ENCODE measurements at regions not wholly inside any gene's neighbourhood (a gene's known extent, or its start where the extent isn't known, plus 50 kb on each side); places are given as distances from the start of the nearest gene placed in this dataset.

- DNase-seq (ENCODE audit: low read depth): no peak
- no peak for TF ChIP-seq CTCF (IDR thresholded peaks at IDR 0.05; ENCODE audit: insufficient read depth, low read length)
- no peak overlapping the region for H3K4me3 ChIP-seq (ENCODE audit: low read depth, low read length)
Measured at GRCh38 chr1:88541596-88541995, 142.5 kb upstream of the PKN2 start.

- H3K4me3 ChIP-seq (ENCODE audit: low read depth, low read length): no peak overlapping the region
- TF ChIP-seq CTCF (IDR thresholded peaks at IDR 0.05; ENCODE audit: insufficient read depth, low read length): no peak
- DNase-seq (ENCODE audit: low read depth): no peak
Measured at GRCh38 chr1:88544195-88544594, 139.9 kb upstream of the PKN2 start.

- H3K4me3 ChIP-seq (ENCODE audit: low read depth, low read length): no peak overlapping the region
- peak; percentile 13 for TF ChIP-seq CTCF (IDR thresholded peaks at IDR 0.05; ENCODE audit: insufficient read depth, low read length)
- peak; percentile 13 for DNase-seq (ENCODE audit: low read depth)
Measured at GRCh38 chr1:88549536-88549935, 134.5 kb upstream of the PKN2 start.

GRCh38 chr1:88552226-88552625 is 131.8 kb upstream of the PKN2 start:
- TF ChIP-seq CTCF (IDR thresholded peaks at IDR 0.05; ENCODE audit: insufficient read depth, low read length): no peak
- DNase-seq (ENCODE audit: low read depth): no peak
- no peak overlapping the region for H3K4me3 ChIP-seq (ENCODE audit: low read depth, low read length)

DNA sequence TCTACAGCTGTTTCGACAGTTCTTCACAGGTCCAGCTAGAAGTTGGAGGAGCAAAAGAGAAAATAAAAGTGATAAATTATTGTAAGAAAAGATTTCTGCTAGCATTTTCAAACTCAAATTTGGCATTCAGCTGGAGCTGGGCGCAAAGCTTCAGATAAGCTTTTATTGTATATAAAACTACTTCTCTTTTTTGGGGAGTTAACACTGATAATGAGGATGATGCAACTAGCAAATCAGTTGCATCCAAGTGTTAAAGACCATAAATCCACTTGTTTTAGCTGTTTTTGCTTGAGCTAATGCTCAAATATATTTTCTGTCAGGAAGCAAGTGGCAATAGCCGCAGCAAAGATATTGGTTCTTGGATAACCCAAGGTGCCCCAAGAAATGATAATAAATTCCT is 127.1 kb upstream of the PKN2 start:
- no peak for TF ChIP-seq CTCF (IDR thresholded peaks at IDR 0.05; ENCODE audit: insufficient read depth, low read length)
- no peak for DNase-seq (ENCODE audit: low read depth)
- no peak overlapping the region for H3K4me3 ChIP-seq (ENCODE audit: low read depth, low read length)

GRCh38 chr1:88560621-88561020 is 123.5 kb upstream of the PKN2 start:
- no peak for DNase-seq (ENCODE audit: low read depth)
- no peak for TF ChIP-seq CTCF (IDR thresholded peaks at IDR 0.05; ENCODE audit: insufficient read depth, low read length)
- no peak overlapping the region for H3K4me3 ChIP-seq (ENCODE audit: low read depth, low read length)

DNA sequence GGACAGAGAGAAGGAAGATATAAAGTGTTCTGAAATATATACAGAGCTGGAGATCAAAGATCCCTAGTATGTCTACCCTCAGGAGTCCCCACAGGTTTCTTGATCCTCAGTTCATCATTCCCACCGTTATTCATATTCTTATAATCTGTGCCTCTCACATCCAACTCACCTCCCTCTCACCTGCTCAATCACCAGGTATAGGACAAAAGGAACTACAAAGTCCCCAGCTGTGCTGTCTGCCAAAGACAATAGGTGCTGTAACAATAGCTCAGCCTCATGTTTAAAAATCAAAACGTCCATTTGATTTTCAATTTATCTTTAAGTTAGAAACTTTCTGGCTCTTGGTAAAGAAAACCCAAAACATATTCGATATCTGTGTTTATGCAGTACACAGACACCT is 121.1 kb upstream of the PKN2 start:
- H3K4me3 ChIP-seq (ENCODE audit: low read depth, low read length): no peak overlapping the region
- DNase-seq (ENCODE audit: low read depth): no peak
- no peak for TF ChIP-seq CTCF (IDR thresholded peaks at IDR 0.05; ENCODE audit: insufficient read depth, low read length)
